Activated CD4-positive, alpha-beta memory T cell treated with anti-CD3 and anti-CD28 coated beads for 36 hours (primary cell): ENCODE measurements at regions not wholly inside any gene's neighbourhood (a gene's known extent, or its start where the extent isn't known, plus 50 kb on each side); places are given as distances from the start of the nearest gene placed in this dataset.
"Not testable (repeated sequence)": the region's sequence is repeated elsewhere in the genome, so short reads cannot be mapped to it uniquely, and the experiment has no call there.

Experiments
- CTCF ChIA-PET: fragments of 350-600 bp; sonication (Branson Sonifier 250); formaldehyde crosslinking; loops from one replicate; lab custom pipeline; 2021; ENCODE audit warnings: antibody characterized with exemption, inconsistent platforms; lab: Charles Lee
- POLR2A ChIA-PET: fragments of 350-600 bp; sonication (Branson Sonifier 250); formaldehyde crosslinking; loops from one replicate; lab custom pipeline; 2021; ENCODE audit warnings: antibody characterized with exemption; lab: Charles Lee
- DNase-seq: peaks from one replicate; pipeline ENCODE4 v3.0.0-alpha.2; 2020
- H3K27ac Mint-ChIP-seq: one replicate; pipeline ENCODE4 v1.8.0; 2021; ENCODE audit warnings: mixed read lengths
- H3K27me3 Mint-ChIP-seq: one replicate; pipeline ENCODE4 v1.8.0; 2021; ENCODE audit warnings: mixed read lengths
- H3K36me3 Mint-ChIP-seq: one replicate; pipeline ENCODE4 v1.8.0; 2021; ENCODE audit warnings: mixed read lengths
- H3K4me1 Mint-ChIP-seq: one replicate; pipeline ENCODE4 v1.8.0; 2021; ENCODE audit warnings: low read depth, mixed read lengths
- H3K4me3 Mint-ChIP-seq: one replicate; pipeline ENCODE4 v1.8.0; 2021; ENCODE audit warnings: mild to moderate bottlenecking, mixed read lengths
- H3K9me3 Mint-ChIP-seq: one replicate; pipeline ENCODE4 v1.8.0; 2021; ENCODE audit warnings: mixed read lengths
- intact Hi-C: fragments of 100-400 bp; cut with micrococcal nuclease; formaldehyde crosslinking; loops from one replicate; pipeline ENCODE4 v1.15.1; 2023

GRCh38 chrX:138996268-138996667 is 284.8 kb upstream of the FGF13 start:
- Mint-ChIP-seq H3K36me3 (no peaks in the 10 kb centered on the region), H3K4me3 (no peak overlapping the region), H3K27ac (no peak overlapping the region), H3K4me1 (no peaks in the 10 kb centered on the region), H3K27me3 (no peaks in the 10 kb centered on the region), H3K9me3 (no peaks in the 10 kb centered on the region)
- ChIA-PET POLR2A (no interaction called here), CTCF (no interaction called here)
- no peak for DNase-seq
- intact Hi-C loops = no loop called here

GRCh38 chrX:138995458-138995857 is 283.9 kb upstream of the FGF13 start:
- intact Hi-C loops = no loop called here

GRCh38 chrX:138990425-138990824 is 278.9 kb upstream of the FGF13 start:
- H3K27ac Mint-ChIP-seq, intact Hi-C loops, H3K9me3 Mint-ChIP-seq, H3K27me3 Mint-ChIP-seq, H3K4me3 Mint-ChIP-seq, DNase-seq, H3K36me3 Mint-ChIP-seq, CTCF ChIA-PET, H3K4me1 Mint-ChIP-seq, POLR2A ChIA-PET: not testable (repeated sequence)

More at GRCh38 chrX:138995458-138995857, 283.9 kb upstream of the FGF13 start:
- no peak overlapping the region for H3K27ac Mint-ChIP-seq
- CTCF ChIA-PET = no interaction called here
- H3K4me3 Mint-ChIP-seq = no peak overlapping the region
- H3K27me3 Mint-ChIP-seq = no peaks in the 10 kb centered on the region
- no peaks in the 10 kb centered on the region for H3K9me3 Mint-ChIP-seq
- no peak for DNase-seq
- H3K4me1 Mint-ChIP-seq = no peaks in the 10 kb centered on the region
- H3K36me3 Mint-ChIP-seq = no peaks in the 10 kb centered on the region
- POLR2A ChIA-PET = no interaction called here

- Mint-ChIP-seq H3K36me3 (no peaks in the 10 kb centered on the region), H3K27ac (no peak overlapping the region), H3K4me1 (no peaks in the 10 kb centered on the region), H3K9me3 (no peaks in the 10 kb centered on the region), H3K4me3 (no peak overlapping the region), H3K27me3 (no peaks in the 10 kb centered on the region)
- intact Hi-C loops = no loop called here
- POLR2A ChIA-PET = no interaction called here
- no peak for DNase-seq
- CTCF ChIA-PET = no interaction called here
Observed at GRCh38 chrX:138986866-138987265, 275.3 kb upstream of the FGF13 start.

- CTCF ChIA-PET = no interaction called here
- intact Hi-C loops = no loop called here
- POLR2A ChIA-PET = no interaction called here
- Mint-ChIP-seq H3K4me3 (no peak overlapping the region), H3K4me1 (no peaks in the 10 kb centered on the region), H3K27me3 (no peaks in the 10 kb centered on the region), H3K36me3 (no peaks in the 10 kb centered on the region), H3K27ac (no peak overlapping the region), H3K9me3 (no peaks in the 10 kb centered on the region)
- no peak for DNase-seq
Observed at GRCh38 chrX:138986235-138986634, 274.7 kb upstream of the FGF13 start.

- ChIA-PET POLR2A (no interaction called here), CTCF (no interaction called here)
- Mint-ChIP-seq H3K4me1 (no peaks in the 10 kb centered on the region), H3K9me3 (no peaks in the 10 kb centered on the region), H3K27me3 (no peaks in the 10 kb centered on the region), H3K27ac (no peak overlapping the region), H3K4me3 (no peak overlapping the region), H3K36me3 (no peaks in the 10 kb centered on the region)
- intact Hi-C loops = no loop called here
- DNase-seq = no peak
Observed at GRCh38 chrX:138982365-138982764, 270.8 kb upstream of the FGF13 start.

- Mint-ChIP-seq H3K4me3 (no peak overlapping the region), H3K4me1 (no peaks in the 10 kb centered on the region), H3K36me3 (no peaks in the 10 kb centered on the region), H3K27ac (no peak overlapping the region), H3K27me3 (no peaks in the 10 kb centered on the region), H3K9me3 (no peaks in the 10 kb centered on the region)
- no peak for DNase-seq
- intact Hi-C loops = no loop called here
- ChIA-PET CTCF (no interaction called here), POLR2A (no interaction called here)
Observed at GRCh38 chrX:138964501-138964900, 253.0 kb upstream of the FGF13 start.

GRCh38 chrX:138962419-138962818 is 250.9 kb upstream of the FGF13 start:
- H3K4me3 Mint-ChIP-seq, H3K27me3 Mint-ChIP-seq, DNase-seq, POLR2A ChIA-PET, intact Hi-C loops, H3K4me1 Mint-ChIP-seq, H3K9me3 Mint-ChIP-seq, H3K27ac Mint-ChIP-seq, H3K36me3 Mint-ChIP-seq, CTCF ChIA-PET: not testable (repeated sequence)

- H3K4me3 Mint-ChIP-seq = no peak overlapping the region
- H3K27me3 Mint-ChIP-seq = no peaks in the 10 kb centered on the region
- H3K4me1 Mint-ChIP-seq = no peaks in the 10 kb centered on the region
- no peak for DNase-seq
- H3K9me3 Mint-ChIP-seq = no peaks in the 10 kb centered on the region
- no peak overlapping the region for H3K27ac Mint-ChIP-seq
- no peaks in the 10 kb centered on the region for H3K36me3 Mint-ChIP-seq
- POLR2A ChIA-PET = no interaction called here
- CTCF ChIA-PET = no interaction called here
- intact Hi-C loops = no loop called here
Observed at GRCh38 chrX:138954976-138955375, 243.5 kb upstream of the FGF13 start.

GRCh38 chrX:138946926-138947325 is 235.4 kb upstream of the FGF13 start:
- Mint-ChIP-seq H3K27ac (no peak overlapping the region), H3K9me3 (no peaks in the 10 kb centered on the region), H3K27me3 (no peaks in the 10 kb centered on the region), H3K4me3 (no peak overlapping the region), H3K4me1 (no peaks in the 10 kb centered on the region), H3K36me3 (no peaks in the 10 kb centered on the region)
- ChIA-PET CTCF (no interaction called here), POLR2A (no interaction called here)
- no peak for DNase-seq
- intact Hi-C loops = no loop called here

- no peaks in the 10 kb centered on the region for H3K9me3 Mint-ChIP-seq
- H3K27me3 Mint-ChIP-seq = no peaks in the 10 kb centered on the region
- H3K36me3 Mint-ChIP-seq = no peaks in the 10 kb centered on the region
- ChIA-PET CTCF (no interaction called here), POLR2A (no interaction called here)
- intact Hi-C loops = no loop called here
- no peaks in the 10 kb centered on the region for H3K4me1 Mint-ChIP-seq
- H3K4me3 Mint-ChIP-seq = no peak overlapping the region
- H3K27ac Mint-ChIP-seq = no peak overlapping the region
- DNase-seq = no peak
Observed at GRCh38 chrX:138945219-138945618, 233.7 kb upstream of the FGF13 start.

- POLR2A ChIA-PET = no interaction called here
- CTCF ChIA-PET = no interaction called here
- H3K4me1 Mint-ChIP-seq = no peaks in the 10 kb centered on the region
- intact Hi-C loops = no loop called here
- H3K36me3 Mint-ChIP-seq = no peaks in the 10 kb centered on the region
- no peaks in the 10 kb centered on the region for H3K9me3 Mint-ChIP-seq
- no peak for DNase-seq
- no peak overlapping the region for H3K4me3 Mint-ChIP-seq
- no peaks in the 10 kb centered on the region for H3K27me3 Mint-ChIP-seq
- no peak overlapping the region for H3K27ac Mint-ChIP-seq
Observed at GRCh38 chrX:138939038-138939437, 227.5 kb upstream of the FGF13 start.

GRCh38 chrX:138938003-138938402 is 226.5 kb upstream of the FGF13 start:
- POLR2A ChIA-PET = no interaction called here
- H3K27ac Mint-ChIP-seq = no peak overlapping the region
- CTCF ChIA-PET = no interaction called here
- H3K27me3 Mint-ChIP-seq = no peaks in the 10 kb centered on the region
- DNase-seq = no peak
- no peaks in the 10 kb centered on the region for H3K4me1 Mint-ChIP-seq
- intact Hi-C loops = no loop called here
- H3K9me3 Mint-ChIP-seq = no peaks in the 10 kb centered on the region
- H3K36me3 Mint-ChIP-seq = no peaks in the 10 kb centered on the region
- H3K4me3 Mint-ChIP-seq = no peak overlapping the region

GRCh38 chrX:138931212-138931611 is 219.7 kb upstream of the FGF13 start:
- H3K27me3 Mint-ChIP-seq = no peaks in the 10 kb centered on the region
- no peak for DNase-seq
- no peaks in the 10 kb centered on the region for H3K4me1 Mint-ChIP-seq
- no peak overlapping the region for H3K4me3 Mint-ChIP-seq
- ChIA-PET POLR2A (no interaction called here), CTCF (no interaction called here)
- intact Hi-C loops = no loop called here
- H3K36me3 Mint-ChIP-seq = no peaks in the 10 kb centered on the region
- no peaks in the 10 kb centered on the region for H3K9me3 Mint-ChIP-seq
- no peak overlapping the region for H3K27ac Mint-ChIP-seq
